K562 (cell line): ENCODE measurements at regions not wholly inside any gene's neighbourhood (a gene's known extent, or its start where the extent isn't known, plus 50 kb on each side); places are given as distances from the start of the nearest gene placed in this dataset.

ENCODE experiments used
- ATAC-seq: fragments of 200-7000 bp; cut with Tn5 transposase; 3 replicates; pipeline ENCODE4 v1.9.1; 2020; ENCODE audit warnings: moderate library complexity
- BruUV-seq: library from RNA; stranded (reverse); fragments of 400-500 nt; replicated peaks from 2 replicates; lab custom pipeline; 2021; lab: Mats Ljungman, UMichigan
- CTCF ChIA-PET: fragments of 300-600 bp; formaldehyde crosslinking; extraction: SDS; loops from one replicate; lab custom pipeline; 2021; ENCODE audit warnings: low intra/inter-chr PET ratio; lab: Yijun Ruan, JAX
- POLR2A ChIA-PET: fragments of 300-600, 350-650 bp; sonication (Branson Sonifier 250); formaldehyde crosslinking; extraction: SDS; loops from one replicate; lab custom pipeline; 2021; ENCODE audit warnings: antibody characterized with exemption, inconsistent platforms; lab: Yijun Ruan, JAX
- DNase-seq, 4 experiments: peaks; one replicate each; pipeline versions ENCODE4 v3.0.0 to v3.0.0-alpha.2; 2011 to 2018; ENCODE audit warnings: low spot score in 3 of 4, mixed read lengths in 3 of 4; ENCODE audit errors: extremely low read depth in 1 of 4
- FAIRE-seq: peaks from 2 replicates; lab custom pipeline; 2011; peaks lifted over from hg19 to GRCh38; lab: Jason Lieb, UNC
- H2AFZ ChIP-seq: 2 replicates; pipeline ENCODE4 v1.6.0; 2011; ENCODE audit warnings: low read depth, low read length, control low read depth, inconsistent platforms
- H3K27ac ChIP-seq: fragments of 200-600 bp; 3 replicates; pipeline ENCODE4 v1.8.0; 2011; ENCODE audit warnings: low read depth, mild to moderate bottlenecking, control low read depth, inconsistent platforms, low read length, moderate library complexity, mixed read lengths; ENCODE audit errors: extremely low read depth
- H3K27me3 ChIP-seq, 2 experiments: fragments of 300-600 bp in 1 of 2; 2 replicates in 1 of 2; 3 replicates in 1 of 2; pipeline versions ENCODE4 v1.6.0 to v1.8.0; 2011; ENCODE audit warnings: inconsistent platforms in 2 of 2, low read length in 2 of 2, mild to moderate bottlenecking in 1 of 2, mixed read lengths in 1 of 2, moderate library complexity in 1 of 2; ENCODE audit not compliant: control insufficient read depth in 2 of 2, insufficient read depth in 2 of 2
- H3K36me3 ChIP-seq: fragments of 300-600 bp; 3 replicates; pipeline ENCODE4 v1.8.0; 2011; ENCODE audit warnings: mild to moderate bottlenecking, low read length, inconsistent platforms; ENCODE audit not compliant: control insufficient read depth, insufficient read depth
- H3K4me1 ChIP-seq, 2 experiments: fragments of 200-600 bp in 1 of 2; replicated peaks in 1 of 2; 2 replicates in 1 of 2; 3 replicates in 1 of 2; pipeline versions ENCODE4 v1.5.1 to v1.8.0; 2011; ENCODE audit warnings: inconsistent platforms in 2 of 2, low read length in 2 of 2, mild to moderate bottlenecking in 1 of 2, mixed read lengths in 1 of 2, moderate library complexity in 1 of 2; ENCODE audit not compliant: control insufficient read depth in 2 of 2, insufficient read depth in 2 of 2
- H3K4me2 ChIP-seq: 2 replicates; pipeline ENCODE4 v1.6.1; 2011; ENCODE audit warnings: low read length, control low read depth, inconsistent platforms, mixed read lengths; ENCODE audit not compliant: insufficient read depth
- H3K4me3 ChIP-seq: fragments of 200-600 bp; sonication (generic), shearing (Covaris generic); 2 replicates; pipeline ENCODE4 v1.5.1; 2016; ENCODE audit warnings: control low read depth, inconsistent platforms
- H3K79me2 ChIP-seq: fragments of 200-600 bp; 3 replicates; pipeline ENCODE4 v1.8.0; 2011; ENCODE audit warnings: low read length, inconsistent platforms; ENCODE audit not compliant: control insufficient read depth, insufficient read depth
- H3K9ac ChIP-seq, 2 experiments: 2 replicates each; pipeline versions ENCODE4 v1.6.0 to v1.6.1; 2011; ENCODE audit warnings: low read depth in 2 of 2, low read length in 2 of 2, control low read depth in 1 of 2, inconsistent platforms in 1 of 2, mild to moderate bottlenecking in 1 of 2, mixed read lengths in 1 of 2; ENCODE audit not compliant: insufficient read depth in 1 of 2
- H3K9me1 ChIP-seq: one replicate; pipeline ENCODE4 v1.6.0; 2011; ENCODE audit warnings: inconsistent platforms, mild to moderate bottlenecking, low read length, moderate library complexity; ENCODE audit not compliant: control insufficient read depth, insufficient read depth
- H3K9me3 ChIP-seq: replicated peaks from 2 replicates; pipeline ENCODE4 v1.5.1; 2011; ENCODE audit warnings: low read depth, low read length, inconsistent platforms; ENCODE audit not compliant: control insufficient read depth, insufficient read depth
- H4K20me1 ChIP-seq: replicated peaks from 2 replicates; pipeline ENCODE4 v1.6.1; 2011; ENCODE audit warnings: low read length, inconsistent platforms, mixed read lengths; ENCODE audit not compliant: control insufficient read depth, insufficient read depth
- EWSR1 ChIP-seq: fragments of 450-650 bp; IDR thresholded peaks from 2 replicates; pipeline ENCODE4 v1.6.1; 2018; ENCODE audit warnings: borderline replicate concordance, mild to moderate bottlenecking, low read depth, moderate library complexity; ENCODE audit not compliant: partially characterized antibody
- FIP1L1 ChIP-seq: fragments of 200-400 bp; formaldehyde crosslinking; IDR thresholded peaks from 2 replicates; pipeline ENCODE4 v1.6.1; 2018; ENCODE audit warnings: mild to moderate bottlenecking, low read depth, low read length; ENCODE audit not compliant: poor library complexity, severe bottlenecking
- ZNF77 ChIP-seq: fragments of 250-450 bp; sonication (Bioruptor Pico); IDR thresholded peaks from 2 replicates; pipeline ENCODE4 v1.5.0; 2020
- ZNF785 ChIP-seq: fragments of 250-450 bp; sonication (Bioruptor Pico); IDR thresholded peaks from 2 replicates; pipeline ENCODE4 v1.4.0; 2020; ENCODE audit warnings: mild to moderate bottlenecking
- WGBS: fragments of 100-300 bp; shearing (Covaris generic); methylation state at CpG from one replicate; pipeline ENCODE4 v1.1.6; 2016; ENCODE audit warnings: low coverage, mixed read lengths; ENCODE audit not compliant: insufficient coverage; ENCODE audit errors: missing lambda C conversion rate; 5-methylcytosine and 5-hydroxymethylcytosine counted together
- in situ Hi-C: fragments of 300-500 bp; cut with MboI; formaldehyde crosslinking; loops from 4 replicates; pipeline ENCODE4 v1.15.0; 2018; ENCODE audit warnings: inconsistent platforms, mixed read lengths
- intact Hi-C: fragments of 100-400 bp; cut with micrococcal nuclease; formaldehyde crosslinking; loops from 2 replicates; pipeline ENCODE4 v1.14.2; 2022
- TF ChIP-seq, protein P1 (sequence below), 2 experiments: fragments of 450-650 bp in 1 of 2; IDR thresholded peaks; 2 replicates each; pipeline ENCODE4 v1.6.1; 2011 to 2017; ENCODE audit warnings: low read depth in 2 of 2, antibody characterized with exemption in 1 of 2, borderline replicate concordance in 1 of 2, low read length in 1 of 2, mild to moderate bottlenecking in 1 of 2, mixed read lengths in 1 of 2; ENCODE audit not compliant: control insufficient read depth in 1 of 2

DNA sequence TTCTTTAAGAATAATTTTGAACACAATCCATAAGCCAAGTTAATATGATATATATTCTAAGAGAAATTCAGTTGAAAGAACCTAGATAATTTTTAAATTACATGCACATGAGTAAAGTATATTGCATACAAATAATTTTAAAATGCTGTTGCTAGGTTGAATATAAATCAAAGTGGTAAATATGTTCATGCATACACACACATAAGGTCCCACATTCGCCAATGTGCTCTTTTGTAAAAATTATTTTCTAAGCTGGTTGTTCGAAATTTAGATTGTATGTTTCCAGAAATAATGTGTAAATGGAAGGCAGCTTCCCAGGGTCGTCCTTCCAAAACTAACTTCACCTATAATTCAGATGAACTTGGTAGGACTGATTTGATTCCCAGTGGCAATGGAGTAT, 173.7 kb upstream of the CCDC196 start:
- in situ Hi-C loops (no loop called here), intact Hi-C loops (no loop called here)
- no peaks in the 10 kb centered on the region for H3K79me2 ChIP-seq
- H3K27me3 ChIP-seq: no peaks in the 10 kb centered on the region
- no peak overlapping the region for H3K4me3 ChIP-seq
- ChIA-PET CTCF (no interaction called here), POLR2A (interaction anchor here (0.5 kb wide), 1 partner anchor 52 kb away, joined by 3 read pairs; no protein-coding TSS in a partner anchor)
- ATAC-seq: no peak
- H3K4me2 ChIP-seq: no peak overlapping the region
- no peaks in the 10 kb centered on the region for H3K9me1 ChIP-seq
- no peak overlapping the region for H3K9ac ChIP-seq
- H3K9me3 ChIP-seq: no peaks in the 10 kb centered on the region
- no peak for DNase-seq
- TF ChIP-seq FIP1L1 (no peak), EWSR1 (no peak), ZNF785 (CRISPR knock-in tag) (no peak), ZNF77 (no peak)
- TF ChIP-seq, protein P1, sequence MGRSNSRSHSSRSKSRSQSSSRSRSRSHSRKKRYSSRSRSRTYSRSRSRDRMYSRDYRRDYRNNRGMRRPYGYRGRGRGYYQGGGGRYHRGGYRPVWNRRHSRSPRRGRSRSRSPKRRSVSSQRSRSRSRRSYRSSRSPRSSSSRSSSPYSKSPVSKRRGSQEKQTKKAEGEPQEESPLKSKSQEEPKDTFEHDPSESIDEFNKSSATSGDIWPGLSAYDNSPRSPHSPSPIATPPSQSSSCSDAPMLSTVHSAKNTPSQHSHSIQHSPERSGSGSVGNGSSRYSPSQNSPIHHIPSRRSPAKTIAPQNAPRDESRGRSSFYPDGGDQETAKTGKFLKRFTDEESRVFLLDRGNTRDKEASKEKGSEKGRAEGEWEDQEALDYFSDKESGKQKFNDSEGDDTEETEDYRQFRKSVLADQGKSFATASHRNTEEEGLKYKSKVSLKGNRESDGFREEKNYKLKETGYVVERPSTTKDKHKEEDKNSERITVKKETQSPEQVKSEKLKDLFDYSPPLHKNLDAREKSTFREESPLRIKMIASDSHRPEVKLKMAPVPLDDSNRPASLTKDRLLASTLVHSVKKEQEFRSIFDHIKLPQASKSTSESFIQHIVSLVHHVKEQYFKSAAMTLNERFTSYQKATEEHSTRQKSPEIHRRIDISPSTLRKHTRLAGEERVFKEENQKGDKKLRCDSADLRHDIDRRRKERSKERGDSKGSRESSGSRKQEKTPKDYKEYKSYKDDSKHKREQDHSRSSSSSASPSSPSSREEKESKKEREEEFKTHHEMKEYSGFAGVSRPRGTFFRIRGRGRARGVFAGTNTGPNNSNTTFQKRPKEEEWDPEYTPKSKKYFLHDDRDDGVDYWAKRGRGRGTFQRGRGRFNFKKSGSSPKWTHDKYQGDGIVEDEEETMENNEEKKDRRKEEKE (IDR thresholded peaks at IDR 0.05; ENCODE audit: borderline replicate concordance in 1 of 2, control insufficient read depth in 1 of 2, low read depth in 2 of 2, low read length in 1 of 2): no peak
- H2AFZ ChIP-seq: no peak overlapping the region
- no TSS peak for BruUV-seq
- no peaks in the 10 kb centered on the region for H4K20me1 ChIP-seq
- FAIRE-seq: no peak
- H3K27ac ChIP-seq: no peak overlapping the region
- H3K36me3 ChIP-seq: no peaks in the 10 kb centered on the region
- no peaks in the 10 kb centered on the region for H3K4me1 ChIP-seq
- 0% methylated on average over 2 of the region's 3 CpGs for WGBS
